HEK293T (cell line): ENCODE measurements at regions not wholly inside any gene's neighbourhood (a gene's known extent, or its start where the extent isn't known, plus 50 kb on each side); places are given as distances from the start of the nearest gene placed in this dataset.

Experiments
- CTCF ChIA-PET: fragments of 350-600 bp; formaldehyde crosslinking; extraction: SDS; loops from one replicate; lab custom pipeline; 2021; ENCODE audit warnings: antibody characterized with exemption, inconsistent platforms; lab: Yijun Ruan, JAX
- POLR2A ChIA-PET: fragments of 350-600 bp; formaldehyde crosslinking; extraction: SDS; loops from one replicate; lab custom pipeline; 2020; ENCODE audit warnings: antibody characterized with exemption, inconsistent platforms; lab: Yijun Ruan, JAX
- DNase-seq: peaks from one replicate; pipeline ENCODE4 v3.0.0; 2012; ENCODE audit warnings: mixed read lengths; ENCODE audit errors: extremely low spot score
- ARNT ChIP-seq: fragments of 450-650 bp; IDR thresholded peaks from 2 replicates; pipeline ENCODE4 v1.6.1; 2017; ENCODE audit warnings: mild to moderate bottlenecking
- BHLHE40 ChIP-seq: fragments of 450-650 bp; IDR thresholded peaks from 2 replicates; pipeline ENCODE4 v1.6.1; 2016; ENCODE audit warnings: mild to moderate bottlenecking, moderate library complexity, borderline replicate concordance
- CTBP1 ChIP-seq: fragments of 450-650 bp; IDR thresholded peaks from 2 replicates; pipeline ENCODE4 v1.6.1; 2016; ENCODE audit warnings: borderline replicate concordance
- ELF4 ChIP-seq: fragments of 450-650 bp; IDR thresholded peaks from 2 replicates; pipeline ENCODE4 v1.6.1; 2017; ENCODE audit warnings: antibody characterized with exemption
- FOXA1 ChIP-seq: fragments of 450-650 bp; IDR thresholded peaks from 2 replicates; pipeline ENCODE4 v1.6.1; 2016; ENCODE audit warnings: mild to moderate bottlenecking
- FOXK2 ChIP-seq: fragments of 450-650 bp; IDR thresholded peaks from 2 replicates; pipeline ENCODE4 v1.6.1; 2016; ENCODE audit warnings: mild to moderate bottlenecking
- FOXM1 ChIP-seq: fragments of 450-650 bp; IDR thresholded peaks from 2 replicates; pipeline ENCODE4 v1.6.1; 2017; ENCODE audit warnings: mild to moderate bottlenecking, borderline replicate concordance
- HDGF ChIP-seq: fragments of 450-650 bp; IDR thresholded peaks from 2 replicates; pipeline ENCODE4 v1.6.1; 2017; ENCODE audit warnings: antibody characterized with exemption, borderline replicate concordance
- L3MBTL2 ChIP-seq: fragments of 450-650 bp; conservative IDR thresholded peaks from 2 replicates; pipeline ENCODE4 v1.6.1; 2016; ENCODE audit warnings: mild to moderate bottlenecking
- LEF1 ChIP-seq: fragments of 450-650 bp; IDR thresholded peaks from 2 replicates; pipeline ENCODE4 v1.6.1; 2017; ENCODE audit warnings: mild to moderate bottlenecking, borderline replicate concordance
- NFRKB ChIP-seq: fragments of 450-650 bp; IDR thresholded peaks from 2 replicates; pipeline ENCODE4 v1.6.1; 2016; ENCODE audit warnings: mild to moderate bottlenecking, moderate library complexity
- SP1 ChIP-seq: fragments of 450-650 bp; IDR thresholded peaks from 2 replicates; pipeline ENCODE4 v1.6.1; 2017
- SUZ12 ChIP-seq: fragments of 450-650 bp; IDR thresholded peaks from 2 replicates; pipeline ENCODE4 v1.6.1; 2016; ENCODE audit warnings: mild to moderate bottlenecking
- TARDBP ChIP-seq: fragments of 450-650 bp; IDR thresholded peaks from 2 replicates; pipeline ENCODE4 v1.6.1; 2016
- ZNF384 ChIP-seq: fragments of 450-650 bp; IDR thresholded peaks from 2 replicates; pipeline ENCODE4 v1.6.1; 2016
- TF ChIP-seq, protein P1 (sequence below): fragments of 450-650 bp; IDR thresholded peaks from 2 replicates; pipeline ENCODE4 v1.6.1; 2016

DNA sequence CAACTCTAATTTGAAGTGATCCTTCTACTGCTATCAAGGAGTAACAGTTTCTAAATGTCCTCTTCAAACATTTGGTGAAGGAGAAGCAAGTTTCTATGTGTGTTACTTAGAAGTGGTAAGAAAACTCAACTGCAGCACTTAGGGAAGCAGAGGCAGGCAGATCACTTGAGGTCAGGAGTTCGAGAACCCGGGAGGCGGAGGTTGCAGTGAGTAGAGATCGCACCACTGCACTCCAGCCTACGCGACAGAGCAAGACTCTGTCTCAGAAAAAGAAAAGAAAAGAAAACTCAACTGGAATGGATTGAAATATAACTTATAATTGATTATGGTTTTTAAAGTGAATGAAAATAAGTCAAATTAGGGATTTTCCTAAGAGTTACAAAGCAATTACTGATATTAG lies 169.7 kb upstream of the ATP2B1 start:
- CTCF ChIA-PET, result no interaction called here
- DNase-seq, result no peak
- TF ChIP-seq SP1 (no peak), TARDBP (no peak), ZNF384 (no peak), SUZ12 (no peak), BHLHE40 (no peak), FOXM1 (no peak)
- POLR2A ChIA-PET, result no interaction called here

DNA sequence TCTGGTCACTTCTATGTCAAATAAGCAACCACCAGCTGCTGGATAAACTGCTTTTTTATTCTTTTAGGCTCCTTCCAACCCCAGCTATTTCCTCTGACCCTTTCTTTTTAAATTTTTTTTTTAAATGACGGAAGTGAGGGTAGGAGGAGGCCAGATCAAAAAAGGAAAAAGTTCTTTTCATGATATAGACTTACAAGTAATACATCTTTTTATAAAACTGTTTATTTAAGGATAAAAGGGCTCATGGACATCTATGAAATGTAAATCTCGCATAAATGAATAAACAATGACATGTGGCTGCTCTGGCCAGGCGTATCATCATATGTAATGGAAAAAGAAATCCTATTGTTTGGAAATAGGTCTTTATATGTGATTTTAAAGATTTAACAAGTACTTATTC lies 169.0 kb upstream of the ATP2B1 start:
- ChIA-PET CTCF (no interaction called here), POLR2A (interaction anchor here (0.6 kb wide), 1 partner anchor 126 kb away, joined by 3 read pairs; no protein-coding TSS in a partner anchor)
- TF ChIP-seq ELF4, result no peak
- no peak for TF ChIP-seq FOXK2
- no peak for TF ChIP-seq L3MBTL2
- TF ChIP-seq ZNF384, result no peak
- TF ChIP-seq SUZ12, result no peak
- TF ChIP-seq NFRKB, result no peak
- TF ChIP-seq TARDBP, result no peak
- TF ChIP-seq LEF1, result no peak
- TF ChIP-seq, protein P1, sequence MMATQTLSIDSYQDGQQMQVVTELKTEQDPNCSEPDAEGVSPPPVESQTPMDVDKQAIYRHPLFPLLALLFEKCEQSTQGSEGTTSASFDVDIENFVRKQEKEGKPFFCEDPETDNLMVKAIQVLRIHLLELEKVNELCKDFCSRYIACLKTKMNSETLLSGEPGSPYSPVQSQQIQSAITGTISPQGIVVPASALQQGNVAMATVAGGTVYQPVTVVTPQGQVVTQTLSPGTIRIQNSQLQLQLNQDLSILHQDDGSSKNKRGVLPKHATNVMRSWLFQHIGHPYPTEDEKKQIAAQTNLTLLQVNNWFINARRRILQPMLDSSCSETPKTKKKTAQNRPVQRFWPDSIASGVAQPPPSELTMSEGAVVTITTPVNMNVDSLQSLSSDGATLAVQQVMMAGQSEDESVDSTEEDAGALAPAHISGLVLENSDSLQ, result no peak
- TF ChIP-seq SP1, result no peak
- no peak for TF ChIP-seq BHLHE40
- no peak for TF ChIP-seq FOXA1
- no peak for TF ChIP-seq ARNT
- TF ChIP-seq FOXM1, result no peak
- no peak for TF ChIP-seq HDGF
- no peak for TF ChIP-seq CTBP1
- DNase-seq, result no peak

DNA sequence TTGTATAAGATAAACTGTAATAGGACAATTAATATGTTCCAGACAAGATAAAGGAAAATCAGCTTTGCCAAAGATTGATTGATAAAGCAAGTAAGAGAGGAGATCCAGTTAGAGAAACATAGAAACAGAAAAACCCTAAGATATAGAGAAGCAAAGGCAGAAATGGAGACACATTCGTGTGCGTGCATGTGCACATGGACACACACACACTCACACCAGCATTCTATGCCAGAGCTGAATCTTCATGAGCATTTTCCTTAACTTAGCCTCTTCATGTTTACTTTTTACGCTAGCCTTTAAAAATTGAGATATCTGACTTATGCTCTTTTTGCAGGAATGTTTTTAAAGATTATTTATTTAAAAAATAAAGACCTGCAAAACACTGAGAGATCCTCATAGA lies 168.5 kb upstream of the ATP2B1 start:
- POLR2A ChIA-PET, result interaction anchor here (0.6 kb wide), 1 partner anchor 125 kb away, joined by 3 read pairs; no protein-coding TSS in a partner anchor
- TF ChIP-seq, protein P1, result no peak
- no peak for TF ChIP-seq FOXK2
- no peak for TF ChIP-seq SP1
- TF ChIP-seq FOXA1, result no peak
- TF ChIP-seq LEF1, result no peak
- no peak for TF ChIP-seq ZNF384
- no peak for TF ChIP-seq TARDBP
- TF ChIP-seq ELF4, result no peak
- no peak for DNase-seq
- CTCF ChIA-PET, result no interaction called here

DNA sequence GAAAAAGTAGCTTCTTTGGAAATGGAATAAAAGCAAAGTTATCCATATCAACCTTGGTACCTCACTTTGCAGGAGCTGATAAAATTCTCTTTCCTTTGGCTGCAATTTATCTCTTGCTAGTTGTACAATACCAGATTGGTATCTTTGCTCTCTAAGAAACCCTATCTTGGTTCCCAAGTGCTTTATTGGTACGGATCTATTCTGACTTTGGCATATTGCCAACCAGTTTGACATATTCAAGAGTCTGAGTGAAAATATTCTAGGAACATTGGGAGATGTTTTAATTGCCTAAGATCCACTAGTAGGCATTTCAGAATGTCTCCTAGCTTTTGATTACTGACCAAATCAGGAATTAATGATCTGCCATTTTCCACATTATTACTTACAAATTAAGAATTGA lies 167.2 kb upstream of the ATP2B1 start:
- ChIA-PET CTCF (no interaction called here), POLR2A (no interaction called here)
- TF ChIP-seq NFRKB, result no peak
- no peak for TF ChIP-seq TARDBP
- no peak for TF ChIP-seq BHLHE40
- no peak for TF ChIP-seq ZNF384
- no peak for TF ChIP-seq FOXK2
- no peak for TF ChIP-seq FOXM1
- TF ChIP-seq, protein P1, result no peak
- TF ChIP-seq ARNT, result no peak
- no peak for DNase-seq

DNA sequence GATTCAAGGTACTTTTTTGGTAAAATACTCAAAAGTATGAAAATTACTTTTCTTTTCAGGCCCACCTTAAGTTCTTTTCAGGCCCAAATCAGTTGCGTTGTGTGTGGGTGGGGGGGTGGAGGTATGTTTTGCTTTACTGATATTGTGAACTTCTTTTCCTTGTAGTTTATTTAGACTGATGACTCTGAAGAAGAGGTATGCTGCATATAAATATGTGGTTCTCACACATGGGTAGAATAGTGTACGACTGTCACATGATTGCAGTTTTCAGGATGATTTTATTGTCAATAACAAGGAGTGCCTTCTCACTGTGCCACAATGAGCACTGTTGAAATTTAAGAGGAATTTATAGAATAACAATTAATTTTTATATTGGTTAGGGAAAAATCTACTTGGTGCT lies 166.6 kb upstream of the ATP2B1 start:
- no peak for TF ChIP-seq NFRKB
- DNase-seq, result no peak
- ChIA-PET POLR2A (no interaction called here), CTCF (no interaction called here)

DNA sequence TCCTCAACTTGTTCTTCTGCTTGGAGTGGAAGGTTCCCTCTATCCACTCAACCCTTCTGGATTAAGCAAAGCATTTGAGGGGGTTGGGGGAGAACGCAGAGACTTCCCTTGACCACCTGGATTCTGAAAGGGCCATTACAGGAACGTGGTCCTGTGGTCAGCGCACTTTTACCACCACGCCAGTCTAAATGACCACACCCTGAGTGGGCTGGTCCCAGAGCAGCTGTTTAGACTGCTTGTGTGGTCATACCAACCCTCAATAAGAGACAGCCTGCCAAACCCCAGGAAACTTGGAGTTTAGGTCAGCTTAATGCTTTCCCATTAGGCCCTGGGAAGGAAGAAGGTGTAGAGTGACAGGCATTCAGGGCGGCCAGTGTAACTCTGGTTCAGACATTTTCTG lies 165.5 kb upstream of the ATP2B1 start:
- CTCF ChIA-PET, result no interaction called here
- DNase-seq, result no peak
- POLR2A ChIA-PET, result no interaction called here
- TF ChIP-seq SUZ12 (no peak), ARNT (no peak)

DNA sequence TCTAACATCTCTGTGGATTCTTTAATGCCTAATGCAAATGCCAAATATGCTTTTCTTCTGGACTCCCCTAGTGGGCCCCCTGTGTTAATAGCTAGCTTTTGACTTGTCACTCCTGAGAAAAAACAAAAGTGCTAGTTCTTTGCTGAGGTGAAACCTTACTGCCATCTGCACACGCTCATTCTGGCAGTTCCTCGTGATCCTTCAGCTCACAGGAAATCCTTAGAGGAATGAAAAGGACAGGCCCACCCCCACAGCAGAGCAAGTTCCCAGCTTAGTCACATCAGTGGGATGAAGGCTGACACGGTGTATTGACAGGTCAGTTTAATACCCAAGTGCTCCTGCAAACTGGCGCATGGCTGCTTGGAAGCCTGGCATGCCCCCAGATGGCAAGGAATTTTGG lies 165.1 kb upstream of the ATP2B1 start:
- CTCF ChIA-PET, result no interaction called here
- no peak for DNase-seq
- no peak for TF ChIP-seq ELF4
- no peak for TF ChIP-seq FOXM1
- no peak for TF ChIP-seq L3MBTL2
- POLR2A ChIA-PET, result no interaction called here

DNA sequence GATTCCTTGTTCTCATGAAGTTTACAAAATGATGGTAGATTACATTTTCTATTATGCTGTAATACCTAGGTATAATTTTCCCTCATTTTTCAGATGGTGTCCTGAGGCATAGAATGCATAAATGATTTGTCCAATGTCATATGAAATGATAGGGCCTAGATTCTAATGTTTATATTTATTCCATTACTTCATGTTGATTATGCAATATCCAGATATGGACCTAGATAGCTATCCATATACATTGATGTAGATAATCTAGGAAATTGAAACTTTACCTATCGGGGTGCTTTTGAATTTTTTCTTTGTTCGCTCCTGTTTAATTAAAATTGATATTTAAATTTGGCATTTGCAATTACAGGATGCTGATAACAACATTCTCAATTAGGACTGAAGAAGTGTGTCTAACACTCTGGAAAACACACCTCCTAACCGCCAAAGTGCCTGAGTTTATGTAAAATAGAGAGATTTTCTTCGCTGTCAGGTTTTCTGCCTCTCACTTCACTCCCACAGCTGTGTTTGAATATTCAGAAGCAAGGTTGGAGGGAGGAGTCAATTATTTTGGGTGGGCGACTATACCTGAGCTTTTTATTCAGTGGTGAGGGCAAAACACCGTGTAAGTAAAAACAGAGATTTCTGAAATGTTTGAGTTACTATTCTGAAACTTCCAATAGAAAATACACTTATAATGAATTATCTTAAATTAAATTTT lies 164.4 kb upstream of the ATP2B1 start:
- ChIA-PET CTCF (interaction anchor here (0.6 kb wide), 1 partner anchor 22 kb away, joined by 3 read pairs; no protein-coding TSS in a partner anchor), POLR2A (no interaction called here)
- TF ChIP-seq TARDBP (no peak), ZNF384 (no peak), FOXK2 (no peak), FOXM1 (no peak), SUZ12 (no peak), ELF4 (no peak), SP1 (no peak), BHLHE40 (no peak), L3MBTL2 (no peak), ARNT (no peak), FOXA1 (no peak)
- no peak for DNase-seq
